ENCODE measurements at regions not wholly inside any gene's neighbourhood (a gene's known extent, or its start where the extent isn't known, plus 50 kb on each side); places are given as distances from the start of the nearest gene placed in this dataset.

DNA sequence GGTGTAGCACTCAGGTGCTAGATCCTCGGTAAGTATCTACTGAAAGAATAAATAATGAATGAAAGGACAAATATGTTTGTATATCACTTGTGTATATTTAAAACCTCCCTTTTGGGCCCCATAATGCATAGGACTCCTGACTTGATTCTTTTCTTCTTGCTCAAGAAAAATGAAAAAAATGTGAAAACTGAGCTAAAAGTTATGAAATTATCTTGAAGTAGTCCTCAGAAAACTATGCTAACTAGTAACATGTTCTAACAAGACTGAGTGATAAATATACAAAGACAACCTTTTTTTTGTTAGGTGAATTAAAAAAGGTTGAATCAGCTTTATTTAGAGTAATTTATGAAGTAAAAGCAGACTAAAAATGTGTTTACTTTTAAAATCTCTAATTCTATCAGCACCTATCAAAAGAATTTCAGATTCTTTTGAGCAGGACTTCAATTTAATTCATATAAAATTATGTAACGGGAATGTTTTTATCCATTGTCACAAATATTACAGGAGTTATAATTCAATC, 247.8 kb upstream of the JAG1 start:
- DNase-seq (ENCODE audit: low read depth in 3 of 3): no peak

- no peak for DNase-seq (ENCODE audit: low read depth in 3 of 3)
These were observed 248.7 kb upstream of the JAG1 start for GRCh38 chr20:10922506-10922905.

DNA sequence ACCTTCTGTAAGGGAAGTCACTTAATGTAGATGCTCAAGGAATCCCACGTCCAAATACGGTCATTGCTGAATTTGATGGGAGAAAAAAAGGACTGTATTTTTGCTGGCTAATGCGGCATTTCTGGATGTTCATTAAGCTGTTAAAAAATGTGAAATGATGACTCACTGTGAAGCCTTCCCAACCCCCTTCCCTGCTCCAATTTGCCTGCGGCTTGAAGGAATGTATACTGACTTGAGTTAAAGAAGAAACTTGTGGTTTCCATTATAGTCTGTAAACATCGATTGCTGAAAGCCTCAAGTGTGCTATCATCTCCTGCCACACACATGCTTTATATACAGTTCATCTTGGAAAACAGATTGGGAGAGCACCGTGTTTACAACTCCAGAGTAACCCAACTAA, 249.1 kb upstream of the JAG1 start:
- DNase-seq (ENCODE audit: low read depth in 3 of 3): no peak

DNA sequence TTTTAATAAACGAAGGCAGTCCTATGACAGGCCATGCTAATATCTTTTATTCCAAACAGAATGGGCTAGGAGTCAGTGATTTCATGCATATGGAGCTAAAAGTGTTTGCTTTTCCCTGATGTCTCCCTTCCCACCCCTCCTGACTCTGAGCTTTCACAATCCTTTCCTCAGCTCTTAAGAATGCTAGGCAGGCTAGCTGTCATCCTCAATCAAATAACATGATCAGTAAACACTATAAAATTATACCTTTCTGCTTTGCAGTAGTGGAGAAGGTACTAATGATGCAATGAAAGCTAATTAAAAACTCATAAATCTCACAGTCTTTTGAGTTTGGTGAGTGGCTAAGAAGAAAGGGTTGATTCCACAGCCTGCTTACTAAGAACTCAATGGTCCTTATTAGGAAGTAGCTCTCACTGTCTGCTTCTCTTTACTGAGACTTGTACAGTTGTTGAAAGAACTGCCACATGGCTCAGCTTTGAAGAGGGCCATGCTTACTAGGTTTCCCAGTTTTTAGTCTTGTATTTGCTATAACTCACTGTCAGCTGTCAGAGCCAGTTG, 250.9 kb upstream of the JAG1 start:
- no peak for DNase-seq (ENCODE audit: low read depth in 3 of 3)

GRCh38 chr20:10925767-10926166, 252.0 kb upstream of the JAG1 start:
- DNase-seq (ENCODE audit: low read depth in 3 of 3): no peak

DNA sequence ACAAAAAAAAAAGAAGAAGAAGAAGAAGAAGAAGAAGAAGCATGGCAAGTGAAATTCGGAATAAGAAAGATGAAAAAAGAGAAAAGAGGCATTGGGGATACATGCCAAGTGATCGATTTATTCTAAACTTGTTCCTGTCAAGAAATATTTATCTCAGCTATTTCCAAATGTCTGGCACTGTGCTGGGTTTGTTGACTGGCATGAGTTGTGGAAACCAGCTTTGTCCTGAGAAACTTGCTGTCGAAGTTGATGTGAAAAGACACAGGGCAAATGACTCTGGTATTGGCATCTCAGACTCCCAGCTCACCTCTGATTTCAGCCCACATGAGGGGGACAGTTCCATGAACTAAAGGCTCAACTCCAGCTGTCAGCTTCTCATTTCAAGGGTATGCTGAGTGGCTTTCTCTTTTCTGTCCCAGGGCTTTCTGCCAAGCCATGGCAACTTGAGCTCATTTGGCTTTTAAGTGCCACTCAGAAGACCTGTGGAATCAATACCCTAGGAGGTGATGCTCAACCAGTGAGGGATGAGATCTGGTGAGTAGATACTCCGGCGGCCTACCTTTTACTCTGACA, 253.3 kb upstream of the JAG1 start:
- no peak for DNase-seq (ENCODE audit: low read depth in 3 of 3)

- DNase-seq (ENCODE audit: low read depth in 3 of 3): no peak
These were observed 254.4 kb upstream of the JAG1 start for GRCh38 chr20:10927936-10928840.

DNA sequence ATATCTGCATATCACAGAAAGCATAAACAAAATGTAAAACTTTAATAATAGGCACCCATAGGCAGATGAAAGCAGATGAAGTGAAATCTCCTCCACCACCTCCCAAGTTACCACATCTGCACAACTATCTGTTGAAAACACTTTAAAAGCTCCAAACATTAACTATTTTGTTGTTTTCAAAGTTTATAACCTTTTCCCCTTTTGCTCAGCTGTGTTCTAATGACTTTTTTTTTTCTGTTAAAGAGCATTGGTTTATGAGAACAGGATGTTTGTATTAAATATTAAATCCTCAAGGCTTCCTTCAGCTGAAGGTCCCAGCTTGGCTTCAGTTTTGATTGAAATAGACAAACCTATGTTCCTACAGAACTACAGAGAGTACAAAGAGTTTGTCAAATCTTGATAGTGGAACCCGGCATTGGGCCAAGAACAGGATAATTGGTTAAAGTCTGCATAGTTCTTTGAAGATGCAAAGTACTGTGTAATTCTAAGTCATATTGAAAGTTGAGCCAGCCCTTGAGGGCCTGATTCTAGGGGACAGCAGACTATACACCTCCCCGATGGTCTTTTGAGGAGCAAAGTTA, 255.1 kb upstream of the JAG1 start:
- DNase-seq (ENCODE audit: low read depth in 3 of 3): no peak

DNA sequence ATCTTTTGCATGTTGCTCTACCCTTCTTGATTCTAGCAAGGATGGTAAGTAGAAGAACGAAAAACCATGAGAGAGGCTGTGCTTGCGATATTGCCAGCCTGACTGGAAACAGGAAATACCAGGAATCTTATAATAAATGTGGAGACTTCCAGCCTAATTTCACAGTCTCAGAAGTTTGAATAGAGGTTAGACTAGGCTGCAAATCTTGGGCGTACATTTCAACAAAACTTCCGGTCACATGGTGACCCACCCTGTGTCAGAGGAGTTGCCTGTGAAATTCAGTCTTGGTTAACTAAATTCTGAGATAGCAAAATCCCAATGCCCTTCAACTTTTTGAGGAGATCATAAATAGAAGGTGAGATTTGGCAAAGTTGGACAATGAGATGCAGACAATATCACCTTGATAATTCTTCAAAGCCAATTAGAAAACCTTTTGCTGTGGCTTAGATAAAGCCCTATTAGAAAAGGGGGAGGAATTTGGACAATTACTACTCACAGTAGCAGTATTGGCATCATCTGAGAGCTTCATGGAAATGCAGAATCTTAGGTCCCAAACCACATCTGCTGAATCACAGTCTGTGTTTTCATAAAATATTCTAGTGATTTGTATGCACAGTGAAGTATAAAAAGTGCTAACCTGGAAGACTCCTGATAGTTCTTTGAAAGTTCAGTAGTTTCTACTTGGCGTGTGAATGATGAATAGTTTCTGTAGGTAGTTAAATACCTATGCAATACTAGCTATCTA, 262.0 kb upstream of the JAG1 start:
- no peak for DNase-seq (ENCODE audit: low read depth in 3 of 3)

DNA sequence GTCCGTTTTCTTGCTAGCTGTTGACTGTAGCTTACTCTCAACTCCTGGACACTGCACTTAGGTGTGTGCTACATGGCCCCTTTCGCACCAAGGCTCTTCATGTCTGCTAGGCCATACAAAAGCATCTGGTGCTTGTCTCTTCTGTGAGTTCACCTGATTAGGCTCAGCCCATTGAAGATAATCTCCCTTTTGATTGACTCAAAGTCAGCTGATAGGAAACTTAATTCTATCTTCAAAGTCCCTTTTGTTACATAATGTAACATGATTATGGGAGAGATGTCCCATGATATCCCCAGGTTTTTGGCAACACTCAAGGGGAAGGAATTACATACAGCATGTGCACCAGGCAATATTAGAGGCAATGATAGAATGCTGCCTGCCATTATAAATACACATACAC, 263.0 kb upstream of the JAG1 start:
- DNase-seq (ENCODE audit: low read depth in 3 of 3): no peak

DNA sequence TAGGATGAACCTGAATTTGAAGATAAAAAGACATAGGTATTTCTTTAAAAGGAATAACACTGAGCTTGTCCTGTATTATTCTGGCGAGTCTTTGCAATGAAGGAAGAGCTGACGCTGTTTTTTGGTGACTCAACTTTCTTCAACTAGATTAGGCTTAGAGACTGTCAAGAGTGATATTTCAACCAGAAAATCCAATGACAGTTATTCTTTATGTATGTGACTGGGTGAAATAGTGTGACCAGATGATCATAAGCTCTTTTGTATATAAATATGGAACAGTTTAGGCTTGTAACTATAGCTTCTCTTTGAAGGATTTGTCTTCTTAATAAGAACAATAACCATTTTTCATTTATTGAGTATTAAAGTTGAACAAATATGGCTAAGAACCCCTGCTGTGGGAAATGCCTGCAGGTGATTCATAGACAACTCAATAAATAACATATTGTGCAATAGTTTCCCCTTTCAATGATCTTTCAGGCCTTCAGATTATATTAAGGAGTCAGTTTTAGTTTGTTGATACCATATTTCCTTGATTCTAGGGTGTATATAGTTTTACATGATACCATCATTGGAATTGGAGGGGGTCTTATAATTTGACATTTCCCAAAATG, 265.6 kb upstream of the JAG1 start:
- DNase-seq (ENCODE audit: low read depth in 3 of 3): no peak

- no peak for DNase-seq (ENCODE audit: low read depth in 3 of 3)
These were observed 267.1 kb upstream of the JAG1 start for GRCh38 chr20:10940941-10941340.

DNA sequence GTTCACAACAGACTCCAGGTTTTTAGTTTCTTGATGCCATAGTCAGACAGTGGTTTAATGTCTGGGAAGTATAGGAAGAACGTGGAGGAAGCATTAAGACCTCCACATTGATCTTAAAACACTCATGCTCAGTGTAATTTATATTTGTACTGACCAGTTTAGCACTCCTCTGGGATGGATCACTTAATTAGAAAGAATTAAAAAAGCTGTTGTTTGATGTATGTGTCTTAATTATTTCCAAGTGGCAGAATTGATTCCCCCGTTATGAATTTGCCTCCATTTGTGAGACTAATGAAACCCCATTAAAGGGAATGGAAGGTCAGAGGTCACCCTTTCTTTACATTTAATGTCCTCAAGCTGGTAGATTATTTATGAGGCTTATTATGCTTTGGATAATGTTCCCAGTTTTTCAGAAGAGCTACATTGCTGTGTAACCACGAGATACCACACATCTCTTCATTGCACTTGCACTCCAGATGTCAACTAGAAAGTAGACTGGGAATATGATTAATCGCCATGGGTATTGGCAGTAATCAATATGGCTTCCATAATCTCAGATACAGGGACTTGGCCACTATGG, 270.0 kb upstream of the JAG1 start:
- DNase-seq (ENCODE audit: low read depth in 3 of 3): no peak

- no peak for DNase-seq (ENCODE audit: low read depth in 3 of 3)
These were observed 272.5 kb upstream of the JAG1 start for GRCh38 chr20:10946124-10946880.

GRCh38 chr20:10947726-10948125, 273.9 kb upstream of the JAG1 start:
- no peak for DNase-seq (ENCODE audit: low read depth in 3 of 3)

DNA sequence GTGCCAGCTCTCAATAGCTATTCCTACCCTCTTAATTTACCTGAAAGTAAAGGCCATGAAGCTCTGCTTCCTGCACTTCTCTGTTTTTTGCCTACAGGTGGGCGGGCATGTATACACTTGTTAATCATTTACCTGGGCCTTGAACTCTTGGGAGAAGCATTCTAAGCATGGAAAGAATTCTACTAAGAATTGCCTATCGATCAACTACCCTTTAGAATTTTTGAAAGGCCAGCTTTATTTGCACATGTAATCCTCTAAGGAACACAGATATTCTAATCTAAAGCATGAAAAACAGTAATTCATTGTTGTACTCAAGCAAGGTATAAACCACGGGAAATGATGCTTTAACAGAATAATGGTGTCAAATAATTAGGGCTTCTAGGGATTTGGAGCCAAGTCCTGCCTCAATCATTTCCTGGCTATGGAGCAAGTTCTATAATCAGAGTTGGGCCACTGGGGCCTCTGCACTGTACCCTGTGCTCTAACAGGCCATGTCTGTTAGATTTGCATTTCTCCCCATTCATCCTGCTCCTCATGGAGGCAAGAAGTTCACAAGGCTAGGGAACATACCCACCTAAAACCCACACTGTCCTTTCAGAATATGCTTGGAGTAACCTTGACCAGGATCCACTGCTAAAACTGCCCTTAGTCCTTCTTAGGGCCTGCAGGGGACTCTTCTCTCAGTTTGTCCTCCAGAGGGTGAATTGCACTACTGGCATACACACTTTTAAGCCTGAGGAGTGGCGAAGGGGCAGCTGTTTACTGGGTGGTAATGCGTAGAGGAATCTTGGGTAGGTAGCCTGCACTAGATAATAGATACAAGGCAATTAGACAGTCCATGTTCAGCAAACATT, 276.4 kb upstream of the JAG1 start:
- no peak for DNase-seq (ENCODE audit: low read depth in 3 of 3)

DNA sequence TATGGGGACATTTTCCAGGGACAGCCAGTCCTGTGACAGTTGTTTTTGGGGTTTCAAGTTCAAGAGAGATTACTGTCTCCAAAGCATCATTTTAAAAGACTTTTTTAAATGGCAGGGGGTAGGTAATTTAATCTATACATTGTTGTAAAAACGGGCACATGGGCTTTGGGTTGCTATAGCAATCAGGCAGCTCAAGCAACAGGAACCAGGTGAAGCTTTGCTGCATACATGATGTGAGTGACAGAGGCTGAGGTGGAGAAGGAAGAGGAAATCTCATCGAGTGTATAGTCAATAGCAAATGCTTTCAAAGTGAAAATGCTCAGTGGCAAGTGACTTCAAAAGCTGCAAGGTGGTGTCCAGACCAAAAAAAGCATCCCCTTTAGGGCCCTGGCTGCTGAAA, 277.4 kb upstream of the JAG1 start:
- DNase-seq (ENCODE audit: low read depth in 3 of 3): no peak

DNA sequence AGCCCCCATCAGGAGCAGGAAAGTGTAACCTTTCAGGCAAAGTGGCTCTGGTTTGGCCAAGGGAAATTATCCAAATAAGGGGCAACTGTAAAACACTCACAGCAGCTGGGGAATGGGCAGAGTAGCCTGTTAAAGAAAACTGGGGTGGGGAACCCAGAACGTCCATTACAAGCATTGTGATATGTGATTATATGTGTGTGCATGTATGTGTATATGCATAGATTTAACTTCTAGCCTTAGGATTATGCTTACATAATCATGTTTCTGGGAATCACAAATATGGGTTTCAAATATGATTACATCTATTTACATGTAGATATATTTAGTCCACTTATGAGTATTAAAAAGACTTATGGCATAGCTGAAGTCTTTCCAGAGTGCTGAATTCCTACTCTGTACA, 278.1 kb upstream of the JAG1 start:
- DNase-seq (ENCODE audit: low read depth in 3 of 3): no peak

DNA sequence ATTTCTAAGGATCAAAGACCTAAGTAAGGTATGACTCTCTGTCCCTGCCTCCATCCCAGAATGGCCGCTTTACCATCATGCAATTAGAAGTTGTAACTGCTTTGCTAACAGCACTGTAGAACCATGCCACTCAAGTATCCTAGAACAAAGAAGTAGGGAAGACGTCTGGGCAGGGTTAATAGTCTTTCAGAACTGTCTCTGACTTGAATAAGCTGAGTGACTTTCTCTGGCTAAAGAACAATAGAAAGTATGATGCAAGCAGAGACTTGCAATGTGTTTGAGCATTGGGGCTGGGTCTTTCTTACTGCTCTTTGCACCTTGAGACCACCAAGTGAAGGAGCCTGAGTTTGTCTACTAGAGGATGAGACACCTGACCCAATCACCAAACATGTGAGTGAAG, 279.6 kb upstream of the JAG1 start:
- no peak for DNase-seq (ENCODE audit: low read depth in 3 of 3)

All from stimulated activated CD4-positive, alpha-beta T cell treated with anti-CD3 and anti-CD28 coated beads, TNF-alpha, amount 100 ng/mL, for 24 hours (primary cell).